ENCODE measurements at regions not wholly inside any gene's neighbourhood (a gene's known extent, or its start where the extent isn't known, plus 50 kb on each side); places are given as distances from the start of the nearest gene placed in this dataset.

DNA sequence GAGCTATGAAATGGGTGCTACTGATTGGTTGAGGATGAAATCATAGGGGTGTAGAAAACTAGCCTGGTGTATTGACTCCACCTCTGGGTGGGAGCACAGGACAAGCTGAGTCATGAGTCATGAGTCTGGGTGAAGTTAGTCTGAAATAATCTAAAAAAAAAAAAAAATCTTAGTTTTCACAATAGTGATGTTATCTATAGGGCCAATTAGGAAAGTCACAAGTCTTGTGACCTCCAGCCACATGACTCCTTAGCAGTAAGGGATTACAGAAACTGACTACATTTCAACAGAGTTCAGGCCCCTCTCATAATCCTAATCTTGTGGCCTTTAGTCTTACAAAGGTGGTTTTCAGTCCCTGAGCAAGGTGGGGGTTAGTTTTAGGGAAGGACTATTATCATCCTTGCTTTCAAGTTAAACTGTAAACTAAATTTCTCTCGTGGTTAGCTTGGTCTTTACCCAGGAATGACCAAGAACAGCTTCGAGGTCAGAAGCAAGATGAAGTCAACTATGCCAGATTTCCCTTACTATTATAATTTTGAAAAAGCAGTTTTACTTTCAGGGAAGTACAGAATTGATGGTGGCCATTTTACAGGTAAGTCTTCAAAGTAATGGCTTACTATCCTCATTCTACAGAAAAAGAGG, 338.0 kb upstream of the GYPC start:
- no peak for DNase-seq (ENCODE audit: low spot score)

DNA sequence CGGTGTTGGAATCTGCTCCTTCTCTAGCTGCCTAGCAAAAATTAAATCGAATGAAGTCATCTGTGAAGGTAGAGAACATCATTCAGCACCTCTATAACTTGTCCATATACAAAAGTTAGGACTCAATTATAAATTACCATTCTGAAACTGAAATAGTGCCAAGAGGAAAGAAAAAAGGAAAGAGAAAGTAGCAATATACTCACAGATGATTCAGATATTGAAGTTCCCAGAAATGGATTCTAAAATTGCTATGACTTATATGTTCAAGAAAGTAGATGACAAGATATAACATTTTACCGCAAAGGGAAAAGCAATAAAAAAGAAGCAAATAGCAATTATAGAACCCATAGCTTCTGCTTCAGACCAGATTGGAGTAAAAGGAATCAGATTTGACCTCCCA, 333.6 kb upstream of the GYPC start:
- DNase-seq (ENCODE audit: low spot score): no peak

DNA sequence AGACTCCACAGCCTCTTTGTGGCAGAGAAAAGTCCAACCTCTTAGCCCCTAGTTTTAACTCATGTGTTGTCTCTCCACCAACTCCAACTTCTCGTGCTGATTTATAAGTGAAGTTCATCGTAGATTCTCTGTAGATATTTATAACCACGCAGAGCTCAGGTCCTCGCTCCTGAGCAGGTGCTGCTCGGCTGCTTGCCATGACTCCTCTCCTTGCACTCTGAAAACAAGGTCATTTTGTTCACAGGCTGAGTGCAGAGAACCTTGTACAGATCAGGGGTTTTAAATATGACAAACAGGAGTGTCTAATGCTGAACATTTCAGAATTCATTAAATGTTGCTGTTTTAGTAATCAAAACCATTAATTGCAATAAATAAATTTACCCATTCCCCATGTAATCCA, 330.8 kb upstream of the GYPC start:
- DNase-seq (ENCODE audit: low spot score): no peak

DNA sequence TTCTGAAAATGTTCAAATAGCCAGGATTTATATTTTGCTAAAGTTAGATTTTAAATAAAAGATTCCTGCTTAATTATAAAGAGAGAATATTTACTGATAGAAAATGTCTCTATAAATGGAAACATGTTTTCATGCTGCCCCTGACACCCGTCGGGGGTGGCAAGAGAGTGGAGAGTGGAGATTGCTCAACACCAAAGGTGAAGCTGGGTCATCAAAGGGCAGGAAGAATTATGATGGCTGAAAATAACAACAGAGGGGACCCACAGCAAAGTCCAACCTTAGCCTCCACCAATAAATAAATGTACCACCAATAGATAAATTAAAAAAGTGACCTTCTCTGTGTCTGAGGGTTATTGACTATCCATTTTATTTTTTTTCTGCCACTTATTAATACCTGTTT, 326.8 kb upstream of the GYPC start:
- no peak for DNase-seq (ENCODE audit: low spot score)

DNA sequence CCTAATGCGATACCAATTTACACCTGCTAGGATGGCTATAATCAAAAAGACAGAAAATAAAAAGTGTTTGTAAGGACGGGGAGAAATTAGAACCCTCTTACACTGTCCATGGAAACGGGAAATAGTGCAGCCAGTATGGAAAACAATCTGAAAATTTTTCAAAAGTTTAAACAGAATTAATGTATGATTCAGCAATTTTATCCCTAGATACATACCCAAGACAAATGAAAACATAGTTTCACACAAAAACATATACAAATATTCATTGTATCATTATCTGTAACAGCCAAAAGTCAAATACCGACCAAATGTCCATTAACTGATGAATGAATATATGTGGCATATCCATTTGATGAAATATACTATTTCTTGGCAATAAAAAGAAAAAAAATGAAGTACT, 313.5 kb upstream of the GYPC start:
- no peak for DNase-seq (ENCODE audit: low spot score)

DNA sequence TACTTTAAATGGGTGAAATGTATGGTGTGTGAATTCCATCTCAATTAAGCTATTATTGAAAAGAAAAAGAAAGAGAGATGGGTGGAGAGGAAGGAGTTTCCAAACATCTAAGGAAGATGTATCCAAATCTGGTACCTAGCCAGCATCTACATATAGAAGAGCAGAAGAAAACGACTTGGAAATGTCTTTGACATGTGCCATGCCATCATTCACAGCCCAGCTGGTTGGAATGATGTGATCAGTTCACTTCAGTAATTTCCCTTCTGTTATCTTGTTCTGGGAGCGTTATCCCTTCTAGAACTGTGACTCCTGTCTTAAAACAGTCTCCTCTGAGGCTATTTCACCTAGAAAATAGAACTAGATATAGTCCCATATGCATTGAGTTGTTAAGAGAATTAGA, 312.8 kb upstream of the GYPC start:
- DNase-seq (ENCODE audit: low spot score): no peak

DNA sequence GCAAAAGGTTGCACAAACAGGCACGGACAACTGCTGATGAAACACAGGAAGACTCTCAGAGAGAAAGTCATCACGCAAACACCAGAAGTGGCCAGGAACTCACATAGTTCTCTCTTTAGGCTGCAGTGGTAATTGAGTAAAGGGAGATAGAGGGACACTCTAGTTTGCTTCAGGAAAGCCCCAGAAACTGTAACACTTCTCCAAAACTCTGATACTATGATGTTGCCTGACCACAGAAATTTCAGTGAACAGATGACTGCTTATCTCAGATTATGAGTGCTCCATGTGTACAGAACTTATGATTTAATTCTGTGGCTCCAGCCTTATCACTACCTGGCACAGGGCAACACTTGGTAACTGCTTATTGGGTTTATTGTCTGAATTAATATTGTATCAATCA, 311.5 kb upstream of the GYPC start:
- no peak for DNase-seq (ENCODE audit: low spot score)

DNA sequence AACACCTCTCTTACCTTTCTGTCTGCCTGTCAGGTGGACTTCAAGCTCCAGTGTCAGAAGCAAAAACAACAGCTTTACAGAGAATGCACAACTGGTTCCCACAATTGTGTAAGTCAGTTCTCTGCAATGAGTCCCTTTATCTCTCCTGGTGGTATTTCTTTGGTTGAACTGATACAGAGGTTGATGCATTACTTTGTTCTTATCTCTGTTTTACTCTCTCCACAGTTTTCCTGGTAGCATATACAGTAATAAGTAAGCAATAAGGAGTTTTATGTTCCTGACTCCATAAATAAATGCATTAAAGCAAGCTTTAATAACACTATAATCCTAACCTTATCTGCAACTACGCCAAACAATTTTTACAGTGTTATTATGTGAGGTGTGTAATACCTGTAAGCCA, 310.3 kb upstream of the GYPC start:
- no peak for DNase-seq (ENCODE audit: low spot score)

DNA sequence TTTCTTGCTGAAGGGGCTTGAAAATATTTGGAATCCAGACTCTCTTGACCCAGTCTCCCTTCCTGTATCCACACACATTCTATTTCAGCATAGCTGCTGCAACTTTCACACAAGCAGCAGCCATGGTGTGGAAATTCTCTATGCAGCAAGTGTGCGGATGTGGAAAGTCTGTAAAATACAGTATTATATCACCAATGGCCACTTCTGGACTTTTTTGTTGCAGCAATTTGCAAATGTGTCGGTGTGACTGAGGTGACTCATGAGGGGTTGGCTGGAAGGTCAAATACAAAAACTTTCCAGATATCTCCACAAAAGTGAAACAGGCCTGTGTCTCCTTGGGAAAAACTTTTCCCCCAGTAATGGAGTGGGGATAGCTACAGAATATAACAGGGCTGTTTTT, 299.3 kb upstream of the GYPC start:
- no peak for DNase-seq (ENCODE audit: low spot score)

DNA sequence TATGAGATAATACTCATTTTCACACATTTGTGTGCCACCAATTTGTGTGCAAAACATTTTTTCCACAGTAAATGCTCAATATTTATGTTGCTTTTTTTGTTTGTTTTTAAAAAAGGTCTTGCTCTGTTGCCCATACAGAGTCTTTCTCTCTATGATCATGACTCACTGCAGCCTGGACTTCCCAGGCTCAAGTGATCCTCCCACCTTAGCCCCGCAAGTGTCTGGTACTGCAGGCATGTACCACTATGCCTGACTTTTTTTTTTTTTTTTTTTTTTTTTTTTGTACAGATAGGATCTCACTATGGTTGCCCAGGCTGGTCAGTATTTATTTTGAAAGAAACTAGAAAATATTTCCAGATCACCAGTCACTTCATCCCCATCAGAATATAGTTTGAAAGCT, 297.8 kb upstream of the GYPC start:
- no peak for DNase-seq (ENCODE audit: low spot score)

DNA sequence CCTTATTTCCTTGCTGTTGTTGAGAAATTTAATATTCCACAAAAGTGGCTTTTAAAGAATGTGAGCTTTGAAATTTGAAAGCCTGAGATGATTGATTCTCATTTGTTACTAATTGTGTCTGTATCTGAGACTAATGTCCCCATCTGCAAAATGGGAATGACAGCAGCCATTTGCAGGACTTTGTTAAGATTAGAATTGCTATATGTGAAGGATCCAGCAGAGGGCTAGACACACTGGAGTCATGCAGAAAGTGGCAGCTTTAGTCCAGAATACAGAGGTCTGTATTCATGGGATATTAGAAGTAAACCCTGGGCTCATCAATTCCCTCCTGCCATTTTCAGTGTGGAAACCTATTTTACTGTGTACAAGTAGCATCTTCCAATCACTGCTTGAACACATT, 296.5 kb upstream of the GYPC start:
- DNase-seq (ENCODE audit: low spot score): no peak

DNA sequence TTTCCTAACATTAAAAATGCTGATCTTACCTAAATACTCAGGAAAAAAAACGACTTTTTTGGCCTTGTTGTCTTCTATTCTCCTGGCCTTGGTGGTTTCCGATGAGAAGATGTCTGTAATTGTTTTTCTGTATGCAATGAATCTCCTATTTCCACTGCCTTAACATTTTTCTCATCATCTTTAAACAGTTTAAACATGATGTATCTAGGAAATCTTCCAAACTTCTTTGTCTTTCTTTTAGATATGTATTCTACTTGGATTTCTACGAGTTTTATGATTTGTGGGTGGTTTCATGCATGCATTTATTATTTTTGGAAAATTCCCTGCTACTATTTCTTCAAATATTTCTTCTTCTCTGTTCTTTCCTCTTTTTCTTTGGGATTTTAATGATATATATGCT, 288.6 kb upstream of the GYPC start:
- DNase-seq (ENCODE audit: low spot score): no peak

DNA sequence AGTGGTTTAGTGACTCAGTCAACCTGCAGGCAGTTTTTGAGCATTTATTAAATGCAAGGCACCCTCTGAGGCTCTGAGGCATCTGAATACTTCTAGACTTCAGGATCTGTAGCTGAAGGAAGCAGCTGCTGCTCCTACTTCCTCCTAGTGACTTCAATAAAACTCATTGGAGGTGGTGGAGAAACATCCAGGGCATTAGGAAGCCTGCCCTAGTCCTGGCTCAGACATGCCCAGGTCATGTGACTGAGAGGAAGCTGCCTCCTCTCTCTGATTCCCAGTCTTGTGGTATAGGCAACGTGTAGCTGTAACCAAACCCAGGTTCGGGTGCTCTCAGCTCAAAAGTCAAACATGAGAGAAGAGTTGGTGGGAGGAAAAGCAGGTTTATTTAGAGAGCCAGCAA, 287.2 kb upstream of the GYPC start:
- DNase-seq (ENCODE audit: low spot score): no peak

DNA sequence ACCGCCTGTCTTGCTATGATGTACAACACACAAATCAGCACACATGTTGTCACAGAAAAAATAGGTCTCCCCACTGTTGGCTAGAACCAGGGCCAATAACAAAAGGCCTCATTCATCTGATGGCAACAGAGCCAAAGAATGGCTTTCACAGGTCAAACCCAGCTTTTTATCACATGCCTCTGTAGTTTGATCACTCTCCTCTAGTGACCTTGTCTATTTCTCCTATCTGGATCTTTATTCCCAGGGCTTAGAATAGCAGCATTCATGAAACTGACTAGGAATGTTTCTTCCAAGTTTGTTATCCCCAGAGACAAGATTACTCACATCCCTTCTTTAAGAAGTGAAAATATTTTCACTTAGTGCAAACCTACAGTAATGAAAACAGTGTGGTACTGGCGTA, 285.8 kb upstream of the GYPC start:
- no peak for DNase-seq (ENCODE audit: low spot score)

DNA sequence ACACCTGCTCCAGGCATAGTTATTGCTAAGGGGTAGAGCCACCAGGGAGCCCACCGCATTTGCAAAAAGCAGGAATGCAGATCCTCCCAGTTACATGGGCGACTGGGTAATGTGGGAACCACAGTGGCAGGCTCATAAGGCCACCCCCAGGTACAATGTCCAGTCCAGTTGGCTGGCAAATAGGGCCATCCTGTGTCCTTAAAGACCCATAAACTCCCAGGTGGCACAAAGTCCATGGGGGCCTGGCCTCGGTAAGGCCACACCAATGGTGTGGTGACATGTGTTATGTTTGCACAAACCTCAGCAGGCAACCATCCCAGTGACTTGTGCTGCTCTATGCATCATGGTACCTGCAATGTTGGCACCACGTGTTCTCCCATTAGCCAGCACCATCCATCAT, 283.6 kb upstream of the GYPC start:
- no peak for DNase-seq (ENCODE audit: low spot score)

DNA sequence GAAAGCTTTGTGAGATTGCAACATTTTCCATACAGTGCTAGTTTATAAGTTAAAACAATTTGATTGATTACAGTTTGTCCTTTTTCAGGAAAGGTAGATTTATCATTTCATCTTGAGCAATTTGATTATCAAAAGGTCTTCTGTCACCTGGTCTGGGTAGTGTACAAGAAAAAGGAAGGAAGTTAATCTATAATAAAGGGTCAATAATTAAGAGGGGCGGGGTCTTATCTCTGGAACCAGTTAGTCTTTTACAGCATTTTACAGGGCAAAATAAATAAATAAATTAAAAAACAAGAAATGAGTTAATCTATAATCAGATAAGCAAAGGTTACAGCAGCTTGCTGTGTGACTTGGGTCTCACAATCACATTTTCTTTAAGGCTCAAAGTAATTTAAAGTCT, 277.8 kb upstream of the GYPC start:
- no peak for DNase-seq (ENCODE audit: low spot score)

DNA sequence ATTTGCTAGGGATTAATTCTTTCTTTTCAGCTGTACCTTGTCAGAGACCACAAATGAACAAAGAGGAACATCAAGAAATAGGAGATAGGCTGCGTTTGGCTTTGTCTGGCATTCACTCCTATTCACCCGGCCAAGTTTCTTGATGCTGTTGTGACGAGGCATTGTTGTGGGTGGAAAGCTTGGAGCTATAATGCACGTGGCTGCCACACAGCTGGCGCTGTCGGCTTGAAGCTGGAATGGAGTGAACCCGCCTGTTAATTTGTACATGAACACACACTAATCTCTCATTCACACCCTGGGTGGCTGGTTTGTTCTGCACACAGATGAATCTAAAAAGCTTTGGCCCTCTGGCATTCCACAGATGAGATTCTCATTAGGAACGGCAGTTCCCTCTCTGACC, 274.9 kb upstream of the GYPC start:
- DNase-seq (ENCODE audit: low spot score): no peak

DNA sequence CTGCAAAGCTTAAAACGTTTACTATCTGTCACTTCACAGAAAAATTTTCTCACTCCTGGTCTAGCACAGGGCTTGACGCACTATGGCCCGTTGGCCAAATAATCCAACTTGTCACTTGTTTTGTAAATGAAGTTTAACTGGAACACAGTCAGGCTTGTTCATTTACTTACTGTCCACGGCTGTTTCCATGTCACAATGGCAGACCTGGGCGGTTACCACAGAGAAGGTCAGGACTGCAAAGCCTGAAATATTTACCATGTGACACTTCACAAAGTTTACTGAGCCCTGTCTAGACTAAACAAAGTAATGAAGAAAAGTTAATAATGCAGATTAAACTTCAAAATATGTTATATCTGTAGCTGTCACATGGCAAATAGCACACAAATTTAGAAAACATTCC, 273.0 kb upstream of the GYPC start:
- DNase-seq (ENCODE audit: low spot score): no peak

DNA sequence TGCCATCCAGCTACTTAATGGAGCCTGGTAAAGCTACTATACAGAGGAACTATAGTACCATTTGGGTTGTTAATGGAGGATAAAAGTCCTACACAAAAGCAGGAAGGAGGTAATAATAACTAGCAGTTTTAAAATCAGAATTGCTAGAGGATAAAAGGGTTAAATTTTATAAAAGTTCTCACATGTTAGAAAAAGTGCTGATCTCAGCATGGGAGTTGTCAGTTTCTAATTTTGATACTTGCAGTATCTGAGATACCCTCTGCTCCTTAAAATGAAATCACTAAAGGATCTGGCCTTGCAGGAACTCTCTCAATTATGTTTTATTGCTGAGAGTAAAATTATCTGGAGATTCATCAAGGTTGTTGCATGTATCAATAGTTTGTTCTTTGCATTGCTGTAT, 272.2 kb upstream of the GYPC start:
- no peak for DNase-seq (ENCODE audit: low spot score)

DNA sequence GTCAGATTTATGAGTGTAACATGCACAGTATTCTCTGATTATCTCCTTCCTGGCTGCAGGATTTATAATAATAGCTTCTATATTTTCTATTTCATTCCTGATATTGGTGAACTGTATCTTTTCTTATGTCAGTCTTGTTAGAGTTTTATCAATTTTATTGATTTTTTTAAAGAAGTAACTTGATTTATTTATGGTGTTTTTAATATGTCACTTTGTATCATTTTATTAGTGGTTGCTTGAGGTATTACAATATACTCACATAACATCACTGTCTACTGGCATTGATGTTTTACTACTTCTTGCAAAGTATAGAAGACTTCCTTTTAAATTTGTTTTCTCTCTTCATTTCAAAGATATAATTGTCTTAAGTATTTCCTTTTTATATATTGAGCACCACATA, 270.5 kb upstream of the GYPC start:
- no peak for DNase-seq (ENCODE audit: low spot score)

DNA sequence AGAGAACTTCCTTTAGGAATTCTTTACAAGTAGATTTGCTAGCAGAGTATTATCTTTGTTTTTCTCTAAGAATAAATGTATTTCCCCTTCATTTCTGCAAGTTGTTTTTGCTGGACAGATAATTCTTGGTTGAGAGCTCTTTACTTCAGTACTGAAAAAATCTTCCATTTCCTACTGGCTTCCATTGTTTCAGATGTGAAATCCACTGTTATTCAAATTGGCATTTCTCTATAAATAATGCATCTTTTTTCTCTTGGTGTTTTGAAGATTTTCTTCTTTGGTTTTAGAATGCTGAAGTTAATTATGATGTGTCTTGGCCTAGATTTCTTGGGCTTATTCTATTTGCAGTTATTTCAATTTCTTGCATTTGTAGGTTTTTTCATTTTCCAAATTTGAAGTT, 270.0 kb upstream of the GYPC start:
- DNase-seq (ENCODE audit: low spot score): no peak

DNA sequence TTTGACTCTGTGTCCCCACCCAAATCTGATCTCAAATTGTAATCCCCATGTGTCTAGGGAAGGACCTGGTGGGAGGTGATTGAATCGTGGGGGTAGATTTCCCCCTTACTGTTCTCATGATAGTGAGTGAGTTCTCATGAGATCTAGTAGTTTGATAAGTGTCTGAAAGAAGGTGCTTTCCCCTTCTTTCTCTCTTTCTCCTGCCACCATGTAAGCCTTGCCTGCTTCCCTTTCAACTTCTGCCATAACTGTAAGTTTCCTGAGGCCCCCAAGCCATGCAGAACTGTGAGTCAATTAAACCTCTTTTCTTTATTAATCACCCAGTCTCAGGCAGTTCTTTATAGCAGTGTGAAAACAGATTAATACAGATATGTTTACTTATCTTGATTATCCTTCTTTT, 266.5 kb upstream of the GYPC start:
- no peak for DNase-seq (ENCODE audit: low spot score)

DNA sequence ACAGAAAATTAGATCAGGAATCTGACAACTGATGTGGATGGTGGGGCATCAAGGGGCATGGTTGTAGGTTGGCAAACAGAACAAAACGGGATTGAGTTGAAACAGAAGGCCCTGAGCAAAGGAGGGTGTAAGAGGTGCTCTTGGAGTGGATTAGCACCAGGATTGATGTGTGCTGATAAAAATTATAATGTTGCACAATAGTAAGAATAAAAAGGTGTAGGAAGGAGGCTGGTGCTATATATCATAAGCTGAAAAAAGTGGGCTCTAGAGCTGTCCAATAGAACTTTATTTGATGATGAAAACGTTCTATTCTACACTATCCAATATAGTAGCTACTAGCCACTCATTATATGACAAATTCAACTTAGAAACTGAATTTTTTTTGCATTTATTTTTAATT, 263.1 kb upstream of the GYPC start:
- no peak for DNase-seq (ENCODE audit: low spot score)

DNA sequence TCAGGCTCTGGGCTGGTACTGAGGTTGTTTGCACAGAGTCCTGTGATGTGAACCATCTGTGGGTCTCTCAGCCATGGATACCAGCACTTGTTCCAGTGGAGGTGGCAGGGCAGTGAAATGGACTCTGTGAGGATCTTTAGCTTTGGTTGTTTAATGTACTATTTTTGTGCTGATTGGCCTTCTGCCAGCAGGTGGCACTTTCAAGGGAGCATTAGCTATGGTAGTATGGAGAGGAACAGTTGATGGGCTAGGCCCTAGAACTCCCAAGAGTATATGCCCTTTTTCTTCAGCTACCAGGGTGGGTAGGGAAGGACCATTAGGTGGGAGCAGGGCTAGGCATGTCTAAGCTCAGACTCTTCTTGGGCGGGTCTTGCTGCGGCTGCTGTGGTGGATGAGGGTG, 257.0 kb upstream of the GYPC start:
- no peak for DNase-seq (ENCODE audit: low spot score)

DNA sequence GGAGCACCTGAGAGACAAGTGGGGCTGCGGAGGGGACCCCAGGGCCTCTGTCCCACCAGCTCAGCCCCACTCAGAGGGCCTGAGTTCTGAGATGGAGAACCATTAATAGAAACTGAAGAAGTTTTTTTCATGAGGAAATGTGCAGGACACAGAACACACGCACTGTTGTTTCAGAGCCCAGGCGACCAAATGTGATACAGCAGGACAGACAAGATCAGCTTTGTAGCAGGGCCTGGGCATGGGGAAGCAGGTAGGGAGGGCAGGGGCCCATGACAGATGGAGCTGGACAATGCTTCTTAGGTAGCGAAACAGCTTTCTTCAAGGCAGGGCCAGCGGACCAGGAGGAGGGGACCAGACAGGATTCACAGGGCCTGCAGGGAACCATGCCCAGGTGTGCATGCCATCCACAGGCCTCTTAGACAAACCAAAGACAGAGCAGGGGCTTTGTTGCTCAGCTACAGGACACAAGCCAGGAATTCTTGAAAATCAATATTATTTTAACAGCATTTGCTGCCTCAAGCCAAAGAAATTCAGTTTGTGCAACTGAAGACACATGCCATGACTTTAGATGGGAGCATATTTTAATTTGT, 252.8 kb upstream of the GYPC start:
- DNase-seq (ENCODE audit: low spot score): no peak

Measured in hepatic stellate cell (primary cell).